ENCODE measurements at regions not wholly inside any gene's neighbourhood (a gene's known extent, or its start where the extent isn't known, plus 50 kb on each side); places are given as distances from the start of the nearest gene placed in this dataset.
"Not testable (repeated sequence)": the region's sequence is repeated elsewhere in the genome, so short reads cannot be mapped to it uniquely, and the experiment has no call there.

DNA sequence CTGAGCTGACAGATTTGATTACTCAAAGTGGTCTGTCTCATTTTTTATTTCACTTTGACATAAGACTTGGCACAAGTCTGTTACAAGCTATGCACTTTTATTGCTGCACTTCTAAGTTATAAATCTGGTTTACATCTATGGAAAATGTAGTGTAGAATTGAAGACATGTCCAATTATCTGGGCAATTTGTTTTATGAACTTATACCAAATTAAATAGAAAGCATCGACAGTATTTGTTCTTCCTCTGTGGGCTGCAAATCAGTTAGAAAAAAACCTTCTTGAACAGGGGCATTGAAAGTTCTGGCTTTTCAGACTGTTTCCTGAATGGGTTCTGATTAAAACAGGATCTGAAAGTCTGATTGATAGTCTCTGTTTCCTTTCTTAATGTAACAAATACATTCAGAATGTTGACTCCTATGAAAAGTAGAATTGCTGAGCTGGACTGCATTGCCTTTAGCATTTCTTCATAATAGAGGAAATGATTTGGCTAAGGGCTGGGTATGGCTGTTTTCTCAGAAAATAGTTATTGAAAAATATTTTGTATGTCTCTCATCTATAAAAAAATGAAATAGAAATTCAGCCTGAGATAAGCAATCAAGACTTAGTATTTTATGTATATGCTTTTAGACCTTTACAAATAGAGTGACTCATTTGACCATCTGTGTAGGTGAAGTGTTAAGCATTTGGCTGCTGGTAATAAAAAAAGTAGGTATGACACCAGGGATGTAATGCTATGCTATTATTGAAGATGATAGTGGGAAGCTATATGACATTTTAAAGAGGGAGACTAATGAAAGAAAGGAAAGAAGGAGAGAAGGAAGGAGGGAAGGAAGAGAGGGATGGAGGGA lies 210.9 kb upstream of the SPRY2 start:
- no peak for DNase-seq

DNA sequence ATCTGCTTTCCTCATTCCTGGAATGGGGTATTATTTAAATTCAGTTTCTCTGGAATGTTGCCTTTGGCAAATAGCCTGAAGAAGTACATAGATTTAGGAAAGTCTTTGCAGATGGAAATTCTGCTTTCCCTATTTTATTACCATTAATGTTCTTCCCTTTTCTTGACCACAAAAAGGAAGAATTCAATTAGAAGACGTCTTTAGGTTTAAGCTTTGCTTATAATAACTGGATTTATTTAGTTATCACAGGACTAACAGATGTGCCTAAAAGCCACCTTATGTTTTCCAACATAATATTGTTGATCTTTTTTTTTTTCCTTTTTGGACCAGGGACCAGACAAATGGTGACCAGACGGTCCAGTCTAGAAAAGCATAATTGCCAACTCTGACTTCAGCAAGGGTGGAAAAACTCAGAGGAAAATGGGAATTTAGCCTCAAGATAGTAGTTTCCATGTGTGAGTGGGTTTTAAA lies 210.1 kb upstream of the SPRY2 start:
- no peak for DNase-seq

DNA sequence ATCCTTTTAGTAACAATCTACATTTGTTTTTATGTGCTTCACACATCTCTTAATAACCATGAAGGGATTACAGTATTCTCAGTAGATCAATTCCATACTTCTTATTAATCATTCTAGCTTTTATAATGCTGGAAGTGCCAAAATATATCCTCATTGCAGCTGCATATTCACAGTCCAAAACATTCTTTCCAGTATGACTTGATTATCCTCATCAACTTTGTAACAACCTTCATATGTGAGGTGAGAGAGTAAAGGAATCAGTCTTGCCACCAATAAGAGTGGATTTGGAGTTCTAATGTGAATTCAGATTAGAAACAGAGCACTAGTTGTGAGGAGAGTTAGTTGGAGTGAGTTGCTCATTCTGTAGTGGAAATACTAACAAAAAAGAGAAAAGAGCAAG lies 208.0 kb upstream of the SPRY2 start:
- no peak for DNase-seq

DNA sequence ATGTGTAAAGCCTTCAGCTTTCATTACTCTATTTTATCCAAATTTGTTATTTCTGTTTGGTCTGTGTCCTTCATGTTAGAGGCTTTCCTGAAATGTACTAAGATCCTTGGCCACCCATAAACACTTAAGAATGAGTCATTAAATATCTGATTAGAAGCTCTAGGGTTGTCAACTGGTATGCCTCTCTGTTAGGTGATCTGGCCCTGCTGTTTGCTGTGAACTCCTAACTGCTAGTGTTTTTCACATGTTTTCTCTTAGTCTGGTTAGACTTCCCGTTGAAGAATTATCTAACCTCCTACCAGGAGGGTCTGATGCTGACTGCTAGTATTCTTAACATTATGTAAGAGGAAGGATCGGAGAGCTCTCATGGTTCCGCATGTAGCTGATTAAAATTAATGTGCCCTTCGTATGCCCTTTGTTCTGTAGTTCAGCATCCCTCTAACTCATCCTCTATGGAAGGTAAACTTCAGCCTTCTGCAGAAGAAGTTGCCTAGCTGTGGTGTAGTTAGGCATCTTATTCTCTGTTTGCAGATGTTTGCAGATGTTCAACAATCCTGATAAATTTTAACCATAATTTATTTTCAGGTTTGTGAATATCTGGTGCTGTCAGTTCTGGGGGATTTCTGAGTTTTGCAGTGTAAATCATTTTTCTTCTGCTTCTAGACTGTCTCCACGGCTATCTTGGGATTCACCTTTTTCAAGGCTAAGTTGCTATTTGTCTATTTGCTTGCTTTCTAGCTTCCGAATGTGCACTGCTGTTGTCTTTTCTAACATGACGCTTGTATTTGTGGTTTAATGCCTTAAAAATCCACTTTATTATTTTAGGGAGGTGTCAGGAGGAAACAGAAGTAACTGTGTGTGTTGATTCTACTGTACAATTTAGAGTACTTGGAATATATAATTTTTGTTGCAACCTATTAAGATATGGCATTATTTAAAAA lies 207.2 kb upstream of the SPRY2 start:
- DNase-seq = no peak

DNA sequence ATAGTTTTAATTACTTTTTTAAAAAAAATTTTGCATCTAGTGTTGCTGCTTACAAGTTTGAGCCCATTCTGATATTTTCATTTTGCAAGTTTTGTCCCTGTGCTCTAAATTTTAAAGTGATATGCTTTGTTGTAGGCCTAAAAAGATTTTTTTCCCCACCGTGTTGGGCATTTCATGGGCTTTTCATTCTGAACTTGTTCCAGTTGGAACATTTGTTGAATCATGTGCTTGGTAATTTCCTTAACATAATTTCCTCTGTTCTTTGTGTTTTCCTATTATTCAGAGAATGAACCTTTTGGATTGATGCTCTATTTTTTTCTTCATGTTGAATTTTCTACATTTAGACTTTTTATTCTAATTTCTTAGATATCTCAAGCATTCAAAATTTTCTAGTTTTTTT lies 206.4 kb upstream of the SPRY2 start:
- no peak for DNase-seq

DNA sequence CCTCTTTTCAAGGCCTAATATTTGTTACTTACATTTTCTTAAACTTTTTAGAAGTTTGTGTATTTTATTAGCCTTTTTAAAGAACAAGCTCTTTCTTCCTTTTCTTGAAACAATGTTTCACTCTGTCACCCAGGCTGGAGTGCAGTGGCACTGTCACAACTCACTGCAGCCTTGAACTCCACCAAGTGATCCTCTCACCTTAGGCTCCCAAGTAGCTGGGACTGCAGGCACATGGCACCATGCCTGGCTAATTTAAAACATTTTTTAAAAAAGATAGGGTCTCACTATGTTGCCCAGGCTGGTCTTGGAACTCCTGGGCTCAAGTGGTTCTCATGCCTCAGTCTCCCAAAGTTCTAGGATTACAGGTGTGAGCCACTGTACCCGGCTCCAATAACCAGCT lies 192.2 kb upstream of the SPRY2 start:
- no peak for DNase-seq

DNA sequence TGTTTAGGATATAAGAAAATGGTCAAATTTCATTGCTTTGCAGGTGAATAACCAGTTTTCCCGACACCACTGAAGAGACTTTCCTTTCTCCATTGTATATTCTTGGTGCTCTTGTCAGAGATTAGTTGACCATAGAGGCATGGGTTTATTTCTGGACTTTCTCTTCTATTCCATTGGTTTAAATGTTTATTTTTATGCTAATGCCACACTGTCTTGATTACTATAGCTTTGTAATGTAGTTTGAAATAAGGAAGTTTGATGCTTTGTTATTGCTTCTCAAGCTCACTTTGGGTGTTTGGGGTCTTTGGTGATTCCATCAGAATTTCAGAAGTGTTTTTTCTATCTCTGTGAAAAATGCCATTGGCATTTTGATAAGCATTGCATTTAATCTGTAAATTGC lies 190.0 kb upstream of the SPRY2 start:
- DNase-seq = no peak

DNA sequence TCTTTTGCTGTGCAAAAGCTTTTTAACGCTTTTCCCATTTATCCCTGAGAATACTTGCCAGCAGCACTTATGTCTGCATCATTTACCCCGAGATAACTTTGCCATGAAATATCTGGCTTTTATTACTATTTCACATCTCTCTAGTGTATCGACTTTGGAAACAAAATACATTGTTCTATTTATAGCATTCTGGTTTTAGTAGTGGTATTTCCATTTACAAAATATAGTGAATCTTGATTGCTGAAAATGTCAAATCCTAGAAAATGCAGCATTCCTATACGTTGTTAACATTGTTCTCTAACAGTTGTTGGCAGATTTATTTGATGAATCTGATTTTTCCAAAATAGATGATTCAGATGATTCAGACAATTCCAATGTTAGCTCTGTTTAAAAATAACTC lies 189.3 kb upstream of the SPRY2 start:
- no peak for DNase-seq

DNA sequence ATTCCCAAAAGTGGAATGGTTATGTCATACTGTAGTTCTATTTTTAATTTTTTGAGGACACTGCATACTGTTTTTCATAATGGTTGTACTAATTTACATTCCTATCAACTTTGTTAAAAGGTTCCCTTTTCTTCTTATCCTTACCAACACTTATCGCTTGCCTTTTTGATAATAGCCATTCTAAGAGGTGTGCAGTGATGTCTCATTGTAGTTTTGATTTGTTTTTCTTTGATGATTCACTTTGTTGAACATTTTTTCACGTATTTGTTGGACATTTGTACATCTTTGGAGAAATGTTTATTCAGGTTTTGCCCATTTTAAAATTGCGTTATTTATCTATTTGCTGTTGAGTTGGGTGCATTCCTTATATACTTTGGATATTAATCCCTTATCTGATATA lies 188.8 kb upstream of the SPRY2 start:
- no peak for DNase-seq

DNA sequence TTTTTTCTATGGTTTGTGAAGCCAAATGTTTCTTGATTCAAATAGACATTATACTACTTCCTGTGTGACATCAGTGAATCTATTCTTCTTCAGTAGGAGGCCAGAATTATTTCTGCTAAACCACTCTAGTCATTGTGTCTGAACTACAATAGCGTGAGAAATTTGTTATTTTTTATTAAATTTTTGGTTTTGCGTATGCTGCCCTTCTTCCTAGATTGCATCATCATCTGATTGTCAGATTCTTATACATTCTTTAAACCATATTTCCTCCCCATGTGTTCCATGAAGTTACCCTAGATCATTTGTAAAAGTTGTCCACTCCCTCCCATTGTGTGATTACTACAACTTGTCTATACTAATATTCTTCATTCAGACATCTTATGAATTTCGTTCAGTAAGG lies 187.8 kb upstream of the SPRY2 start:
- no peak for DNase-seq

DNA sequence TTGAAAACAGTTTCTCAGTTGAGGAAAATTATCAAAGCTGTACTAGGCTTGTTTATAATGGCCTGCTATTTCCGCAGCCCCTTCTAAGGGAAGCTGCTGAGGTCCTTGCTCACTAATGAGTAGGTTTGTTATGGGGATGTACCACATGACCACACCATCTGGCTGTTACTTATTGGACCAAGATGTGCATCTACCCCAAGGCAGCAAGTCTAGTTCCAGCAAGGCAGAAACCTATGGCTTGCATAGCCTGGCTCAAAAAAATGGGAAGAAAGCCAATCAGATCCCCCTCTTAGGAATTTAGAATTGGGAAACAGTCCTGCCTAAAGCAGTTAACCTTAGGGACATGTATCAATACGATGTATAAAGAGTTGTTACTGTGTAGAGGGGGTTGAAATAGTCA lies 186.5 kb upstream of the SPRY2 start:
- no peak for DNase-seq

DNA sequence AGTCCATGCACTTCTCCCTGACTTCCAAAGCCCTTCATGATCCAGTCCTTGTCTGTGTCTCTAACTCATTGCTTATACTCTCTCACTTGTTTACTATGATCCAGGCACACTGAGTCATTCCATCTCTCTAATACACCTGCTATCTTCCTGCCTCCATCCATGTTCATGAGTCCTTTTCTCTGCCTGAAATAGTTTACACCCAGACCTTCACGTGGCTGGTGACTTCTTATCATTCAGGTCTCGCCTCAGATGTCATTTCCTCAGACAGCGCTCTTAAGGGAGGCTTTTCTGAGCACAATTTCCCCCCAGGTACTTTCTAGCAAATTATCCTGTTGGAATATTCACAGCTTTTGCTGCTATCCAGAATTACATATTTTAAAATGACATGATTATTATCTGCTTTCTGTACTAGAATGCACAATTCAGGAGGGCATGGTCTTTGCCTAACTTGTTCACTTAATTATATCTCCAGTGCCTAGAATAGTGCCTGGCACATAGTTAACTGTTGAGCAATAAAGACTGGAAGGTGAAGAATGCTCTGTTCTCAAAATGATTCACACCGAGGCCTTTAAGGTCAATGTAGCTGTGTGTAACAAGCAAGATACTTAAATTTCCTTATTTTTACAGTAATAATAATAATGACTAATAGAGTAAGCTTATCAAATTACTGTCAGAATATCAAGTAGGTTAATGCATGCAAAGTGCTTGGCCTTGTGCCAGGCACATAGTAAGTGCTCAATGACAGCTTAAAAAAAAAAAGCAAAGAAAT lies 183.7 kb upstream of the SPRY2 start:
- DNase-seq = no peak

DNA sequence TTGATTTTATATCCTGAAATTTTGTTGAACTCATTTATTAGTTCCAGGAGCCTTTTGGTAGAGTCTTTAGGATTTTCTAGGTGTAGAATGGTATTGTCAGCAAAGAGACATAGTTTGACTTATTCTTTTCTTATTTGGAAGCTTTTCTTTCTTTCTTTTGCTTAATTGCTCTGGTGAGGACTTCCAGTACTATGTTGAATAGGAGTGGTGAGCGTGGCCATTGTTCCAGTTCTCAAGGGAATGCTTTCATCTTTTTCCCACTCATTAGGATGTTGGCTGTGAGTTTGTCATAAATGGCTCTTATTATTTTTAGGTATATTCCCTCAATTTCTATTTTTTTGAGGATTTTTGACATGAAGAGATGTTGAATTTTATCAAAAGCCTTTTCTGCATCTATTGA lies 182.2 kb upstream of the SPRY2 start:
- DNase-seq = no peak

DNA sequence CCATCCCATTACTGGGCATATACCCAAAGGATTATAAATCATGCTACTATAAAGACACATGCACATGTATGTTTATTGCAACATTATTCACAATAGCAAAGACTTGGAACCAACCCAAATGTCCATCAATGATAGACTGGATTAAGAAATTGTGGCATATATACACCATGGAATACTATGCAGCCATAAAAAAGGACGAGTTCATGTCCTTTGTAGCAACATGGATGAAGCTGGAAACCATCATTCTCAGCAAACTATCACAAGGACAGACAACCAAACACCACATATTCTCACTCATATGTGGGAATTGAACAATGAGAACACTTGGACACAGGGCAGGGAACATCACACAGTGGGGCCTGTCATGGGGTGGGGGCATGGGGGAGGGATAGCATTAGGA lies 181.5 kb upstream of the SPRY2 start:
- not testable (repeated sequence) for DNase-seq

DNA sequence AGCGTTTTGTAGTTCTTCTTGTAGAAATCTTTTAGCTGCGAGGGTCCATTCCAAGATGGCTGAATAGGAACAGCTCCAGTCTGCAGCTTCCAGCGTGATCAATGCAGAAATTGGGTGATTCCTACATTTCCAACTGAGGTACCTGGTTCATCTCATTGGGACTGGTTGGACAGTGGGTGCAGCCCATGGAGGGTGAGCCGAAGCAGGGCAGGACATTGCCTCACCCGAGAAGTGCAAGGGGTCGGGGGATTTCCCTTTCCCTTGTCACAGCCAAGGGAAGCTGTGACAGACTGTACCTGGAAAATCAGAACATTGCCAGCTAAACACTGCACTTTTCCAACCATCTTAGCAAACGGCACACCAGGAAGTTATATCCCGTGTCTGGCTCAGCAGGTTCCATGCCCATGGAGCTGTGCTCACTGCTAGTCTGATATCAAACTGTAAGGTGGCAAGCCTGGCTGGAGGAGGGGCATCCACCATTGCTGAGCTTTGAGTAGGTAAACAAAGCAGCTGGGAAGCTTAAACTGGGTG lies 176.0 kb upstream of the SPRY2 start:
- no peak for DNase-seq

DNA sequence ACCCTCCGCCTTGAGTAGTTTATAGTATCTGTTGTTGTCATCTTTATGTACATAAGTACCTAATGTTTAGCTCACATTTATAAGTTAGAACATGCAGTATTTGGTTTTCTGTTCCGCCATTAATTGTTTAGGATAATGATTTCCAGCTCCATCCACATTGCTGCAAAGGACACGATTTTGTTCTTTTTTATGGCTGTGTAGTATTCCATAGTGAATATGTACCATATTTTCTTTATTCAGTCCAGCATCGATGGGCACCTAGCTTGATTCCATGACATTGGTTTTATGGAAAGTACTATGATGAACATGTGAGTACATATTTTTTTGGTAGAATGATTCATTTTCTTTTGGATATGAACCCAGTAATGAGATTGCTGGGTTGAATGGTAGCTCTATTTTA lies 174.4 kb upstream of the SPRY2 start:
- no peak for DNase-seq

DNA sequence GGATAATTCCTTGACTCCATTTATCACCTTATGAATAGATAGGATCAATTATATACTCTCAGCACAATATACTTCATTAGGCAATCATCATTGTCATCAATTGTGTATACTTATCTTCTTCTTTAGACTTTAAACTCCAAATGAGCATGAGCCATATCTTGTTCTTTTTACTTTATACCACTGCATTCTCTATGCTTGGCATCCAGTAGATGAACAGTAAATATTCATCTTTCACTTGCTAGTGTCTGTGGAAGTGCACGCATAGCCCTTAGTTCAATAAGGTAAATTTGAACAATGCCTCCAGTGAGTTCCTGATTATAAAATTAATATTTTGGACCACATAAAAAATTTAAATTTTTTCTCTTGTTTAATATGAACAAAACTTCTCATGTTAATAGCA lies 172.3 kb upstream of the SPRY2 start:
- no peak for DNase-seq

DNA sequence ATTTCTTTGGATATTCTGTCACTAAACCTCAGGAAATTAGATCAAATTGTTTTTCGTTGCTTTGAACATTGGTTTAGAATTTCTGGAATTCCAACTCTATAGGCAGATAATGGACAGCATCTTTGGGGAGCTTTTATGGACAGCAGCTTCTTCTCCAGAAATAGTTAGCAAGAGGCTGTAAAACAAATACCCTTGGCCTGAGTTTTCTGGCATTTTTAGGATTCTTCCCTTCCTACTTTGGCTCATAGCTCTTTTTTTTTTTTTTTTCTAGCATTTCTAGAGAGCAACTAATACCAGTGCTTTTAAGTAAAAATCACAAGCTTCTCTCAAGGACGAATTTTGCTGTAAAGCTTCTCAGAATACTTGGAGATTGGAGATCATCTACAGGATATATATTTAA lies 169.8 kb upstream of the SPRY2 start:
- DNase-seq = no peak

DNA sequence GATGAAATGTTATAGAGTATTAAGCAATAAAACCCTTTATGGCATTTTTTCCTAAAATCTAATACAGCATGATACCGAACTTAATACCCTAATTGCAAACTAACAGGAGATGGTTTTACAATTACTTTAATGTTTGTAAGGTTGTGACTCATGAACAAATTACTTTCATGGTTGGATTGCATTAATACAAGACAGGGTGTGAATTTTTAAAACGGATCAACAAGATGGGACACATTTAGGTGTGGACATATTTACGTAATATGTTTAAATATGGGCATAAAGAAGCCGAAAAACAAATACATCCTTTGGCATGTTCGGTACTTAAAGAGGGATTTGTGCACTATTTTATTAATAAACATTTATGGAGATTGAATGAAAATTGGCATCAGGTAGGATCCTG lies 168.3 kb upstream of the SPRY2 start:
- no peak for DNase-seq

DNA sequence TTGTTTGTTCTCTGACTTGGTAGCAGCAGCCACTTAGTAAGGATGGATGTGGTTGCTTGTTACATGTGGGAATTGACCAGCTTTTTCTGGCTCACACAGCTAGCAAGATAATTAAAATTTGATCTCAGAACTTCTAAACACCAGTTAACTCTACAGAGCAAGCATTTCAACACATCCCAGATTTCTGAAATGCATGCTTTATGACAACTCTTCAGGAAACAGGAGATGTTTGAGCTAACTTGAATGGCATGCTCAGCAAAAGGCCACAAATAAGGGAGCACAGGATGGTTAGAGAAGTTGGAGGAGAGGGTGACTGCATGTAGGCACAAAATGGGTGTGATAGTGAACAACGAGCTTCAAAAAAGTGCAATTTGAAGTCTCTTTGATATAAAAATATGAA lies 167.1 kb upstream of the SPRY2 start:
- DNase-seq = no peak

DNA sequence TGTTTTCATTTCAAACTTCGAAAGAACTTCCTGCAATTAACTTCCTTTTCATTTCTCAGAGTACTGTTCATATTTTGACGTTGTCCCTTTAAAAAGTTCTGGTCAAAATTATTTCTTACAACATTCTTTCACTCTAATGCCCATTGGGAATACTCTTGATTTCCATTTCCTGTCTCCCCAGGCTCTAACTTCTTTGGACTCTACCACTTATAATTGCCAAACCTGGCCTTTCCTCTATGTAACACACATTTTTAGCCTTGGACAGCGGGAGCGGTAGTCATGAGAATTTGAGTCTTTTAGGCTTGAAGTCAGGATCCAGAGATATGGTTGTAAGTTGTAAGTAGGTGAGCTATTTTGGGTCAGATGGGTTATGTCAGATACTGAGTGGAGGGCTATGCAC lies 163.5 kb upstream of the SPRY2 start:
- DNase-seq = no peak

DNA sequence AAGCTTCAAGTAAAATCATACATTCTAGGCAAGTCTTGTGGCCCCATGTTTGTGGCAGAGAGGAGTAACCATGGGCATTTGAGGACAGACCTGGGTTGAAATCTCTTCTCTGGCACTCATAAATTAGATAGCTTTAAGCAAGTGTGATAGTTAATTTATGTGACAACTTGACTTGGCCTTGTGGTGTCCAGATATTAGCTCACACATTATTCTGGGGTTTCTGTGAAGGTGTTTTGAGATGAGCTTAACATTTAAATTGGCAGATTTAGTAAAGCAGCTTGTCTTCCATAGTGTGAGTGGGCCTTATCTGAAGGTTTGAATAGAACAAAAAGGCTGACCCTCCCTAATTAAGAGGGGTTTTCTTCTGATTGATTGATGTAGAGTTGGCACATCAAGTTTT lies 161.4 kb upstream of the SPRY2 start:
- DNase-seq = no peak

DNA sequence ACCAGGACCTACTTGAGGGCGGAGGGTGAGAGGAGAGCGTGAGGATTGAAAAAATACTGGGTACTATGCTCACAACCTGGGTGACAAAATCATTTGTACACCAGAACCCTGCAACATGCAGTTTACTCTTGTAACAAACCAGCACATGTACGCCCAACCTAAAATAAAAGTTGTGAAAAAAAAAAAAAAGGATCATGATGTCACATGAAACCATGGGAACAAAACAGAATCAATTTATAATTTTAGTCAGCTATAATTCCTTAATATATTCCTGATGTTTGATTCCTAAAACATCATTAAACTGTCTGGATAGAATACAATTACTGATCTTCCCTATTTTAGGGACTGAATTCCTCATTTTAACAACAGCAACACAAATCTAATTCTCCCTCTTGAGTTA lies 160.6 kb upstream of the SPRY2 start:
- no peak for DNase-seq
